ENCODE measurements at regions not wholly inside any gene's neighbourhood (a gene's known extent, or its start where the extent isn't known, plus 50 kb on each side); places are given as distances from the start of the nearest gene placed in this dataset.
A peak's percentile ranks its signal among the peaks of the same experiment; 100 is the strongest.

GRCh38 chr1:209511169-209511568 is 72.3 kb upstream of the CAMK1G start:
- TF ChIP-seq CTCF (IDR thresholded peaks at IDR 0.05; ENCODE audit: low read depth, low read length, missing control alignments) = no peak
- DNase-seq (ENCODE audit: low read depth) = no peak
- no peak overlapping the region for H3K4me3 ChIP-seq (ENCODE audit: low read depth, low read length)

- no peak for DNase-seq (ENCODE audit: low read depth)
- no peak overlapping the region for H3K4me3 ChIP-seq (ENCODE audit: low read depth, low read length)
- TF ChIP-seq CTCF (IDR thresholded peaks at IDR 0.05; ENCODE audit: low read depth, low read length, missing control alignments) = no peak
Measured at GRCh38 chr1:209512821-209513220, 70.7 kb upstream of the CAMK1G start.

- no peak overlapping the region for H3K4me3 ChIP-seq (ENCODE audit: low read depth, low read length)
- peak; percentile 81 for TF ChIP-seq CTCF (IDR thresholded peaks at IDR 0.05; ENCODE audit: low read depth, low read length, missing control alignments)
- DNase-seq (ENCODE audit: low read depth) = peak; percentile 10
Measured at GRCh38 chr1:209513226-209513625, 70.3 kb upstream of the CAMK1G start.

- H3K4me3 ChIP-seq (ENCODE audit: low read depth, low read length) = no peak overlapping the region
- DNase-seq (ENCODE audit: low read depth) = no peak
- TF ChIP-seq CTCF (IDR thresholded peaks at IDR 0.05; ENCODE audit: low read depth, low read length, missing control alignments) = no peak
Measured at GRCh38 chr1:209516771-209517680, 66.5 kb upstream of the CAMK1G start.

- no peak overlapping the region for H3K4me3 ChIP-seq (ENCODE audit: low read depth, low read length)
- no peak for TF ChIP-seq CTCF (IDR thresholded peaks at IDR 0.05; ENCODE audit: low read depth, low read length, missing control alignments)
- DNase-seq (ENCODE audit: low read depth) = no peak
Measured at GRCh38 chr1:209517681-209518050, 65.8 kb upstream of the CAMK1G start.

GRCh38 chr1:209519786-209520185 is 63.7 kb upstream of the CAMK1G start:
- DNase-seq (ENCODE audit: low read depth) = no peak
- no peak for TF ChIP-seq CTCF (IDR thresholded peaks at IDR 0.05; ENCODE audit: low read depth, low read length, missing control alignments)
- H3K4me3 ChIP-seq (ENCODE audit: low read depth, low read length) = no peak overlapping the region

- no peak for TF ChIP-seq CTCF (IDR thresholded peaks at IDR 0.05; ENCODE audit: low read depth, low read length, missing control alignments)
- DNase-seq (ENCODE audit: low read depth) = no peak
- H3K4me3 ChIP-seq (ENCODE audit: low read depth, low read length) = no peak overlapping the region
Measured at GRCh38 chr1:209522826-209523225, 60.7 kb upstream of the CAMK1G start.
